ENCODE measurements at regions not wholly inside any gene's neighbourhood (a gene's known extent, or its start where the extent isn't known, plus 50 kb on each side); places are given as distances from the start of the nearest gene placed in this dataset.

GRCh38 chr14:27090716-27091115 lies 492.9 kb upstream of the NOVA1 start:
- no peak for ATAC-seq

GRCh38 chr14:27091973-27092372 lies 494.1 kb upstream of the NOVA1 start:
- DNase-seq, result no peak

More at GRCh38 chr14:27090716-27091115, 492.9 kb upstream of the NOVA1 start:
- no peak for DNase-seq

GRCh38 chr14:27096091-27096490 lies 498.3 kb upstream of the NOVA1 start:
- ATAC-seq (no peak), DNase-seq (no peak)

More at GRCh38 chr14:27091973-27092372, 494.1 kb upstream of the NOVA1 start:
- no peak for ATAC-seq

GRCh38 chr14:27098451-27098850 lies 500.6 kb upstream of the NOVA1 start:
- DNase-seq (no peak), ATAC-seq (no peak)

GRCh38 chr14:27114180-27114579 lies 516.3 kb upstream of the NOVA1 start:
- no peak for ATAC-seq
- DNase-seq, result no peak

GRCh38 chr14:27123162-27123561 lies 525.3 kb upstream of the NOVA1 start:
- ATAC-seq, result no peak
- DNase-seq, result no peak

GRCh38 chr14:27127838-27128237 lies 530.0 kb upstream of the NOVA1 start:
- DNase-seq (no peak), ATAC-seq (no peak)

GRCh38 chr14:27134200-27134599 lies 536.4 kb upstream of the NOVA1 start:
- ATAC-seq (no peak), DNase-seq (no peak)

- ATAC-seq, result no peak
- DNase-seq, result no peak
Measured at GRCh38 chr14:27145170-27145569, 547.3 kb upstream of the NOVA1 start.

- no peak for ATAC-seq
Measured at GRCh38 chr14:27148143-27148542, 550.3 kb upstream of the NOVA1 start.

GRCh38 chr14:27164139-27164538 lies 566.3 kb upstream of the NOVA1 start:
- no peak for DNase-seq
- ATAC-seq, result no peak

More at GRCh38 chr14:27148143-27148542, 550.3 kb upstream of the NOVA1 start:
- DNase-seq, result no peak

GRCh38 chr14:27175489-27175888 lies 577.7 kb upstream of the NOVA1 start:
- ATAC-seq, result no peak

GRCh38 chr14:27181333-27181732 lies 583.5 kb upstream of the NOVA1 start:
- DNase-seq, result no peak
- ATAC-seq, result no peak

More at GRCh38 chr14:27175489-27175888, 577.7 kb upstream of the NOVA1 start:
- DNase-seq, result no peak

GRCh38 chr14:27184427-27184826 lies 586.6 kb upstream of the NOVA1 start:
- ATAC-seq (no peak), DNase-seq (no peak)

- no peak for ATAC-seq
- no peak for DNase-seq
Measured at GRCh38 chr14:27186048-27186447, 588.2 kb upstream of the NOVA1 start.

GRCh38 chr14:27187136-27187535 lies 589.3 kb upstream of the NOVA1 start:
- DNase-seq, result no peak
- ATAC-seq, result no peak

- ATAC-seq (no peak), DNase-seq (no peak)
Measured at GRCh38 chr14:27190296-27190695, 592.5 kb upstream of the NOVA1 start.

GRCh38 chr14:27199272-27199671 lies 601.4 kb upstream of the NOVA1 start:
- DNase-seq (no peak), ATAC-seq (no peak)

GRCh38 chr14:27205036-27205435 lies 607.2 kb upstream of the NOVA1 start:
- ATAC-seq (no peak), DNase-seq (no peak)

GRCh38 chr14:27211741-27212140 lies 613.9 kb upstream of the NOVA1 start:
- DNase-seq (no peak), ATAC-seq (no peak)

- DNase-seq (no peak), ATAC-seq (no peak)
Measured at GRCh38 chr14:27222671-27223070, 624.8 kb upstream of the NOVA1 start.

- ATAC-seq (no peak), DNase-seq (no peak)
Measured at GRCh38 chr14:27223906-27224305, 626.1 kb upstream of the NOVA1 start.

- no peak for DNase-seq
- ATAC-seq, result no peak
Measured at GRCh38 chr14:27228053-27228452, 630.2 kb upstream of the NOVA1 start.

GRCh38 chr14:27234331-27234730 lies 636.5 kb upstream of the NOVA1 start:
- ATAC-seq, result no peak
- DNase-seq, result no peak

GRCh38 chr14:27236601-27237000 lies 638.8 kb upstream of the NOVA1 start:
- DNase-seq (no peak), ATAC-seq (no peak)
